ENCODE measurements at regions not wholly inside any gene's neighbourhood (a gene's known extent, or its start where the extent isn't known, plus 50 kb on each side); places are given as distances from the start of the nearest gene placed in this dataset.

GRCh38 chr9:90249094-90249493 lies 393.5 kb downstream of the DIRAS2 start:
- TF ChIP-seq ZFP69B (tag by site-specific recombination; IDR thresholded peaks at IDR 0.05) (no peak), ZNF404 (tag by site-specific recombination; IDR thresholded peaks at IDR 0.05) (no peak), ZNF280D (tag by site-specific recombination; IDR thresholded peaks at IDR 0.05) (no peak), ZNF747 (tag by site-specific recombination; IDR thresholded peaks at IDR 0.05) (no peak), ZNF341 (tag by site-specific recombination; IDR thresholded peaks at IDR 0.05; ENCODE audit: low read depth) (no peak)
- no peaks in the 10 kb centered on the region for H3K4me1 ChIP-seq (ENCODE audit: control insufficient read depth, insufficient read depth, low read length)

GRCh38 chr9:90251316-90251715 lies 391.3 kb downstream of the DIRAS2 start:
- H3K27ac ChIP-seq (ENCODE audit: extremely low read depth, low read depth, low read length): no peak overlapping the region
- TF ChIP-seq HOXA7 (CRISPR knock-in tag; IDR thresholded peaks at IDR 0.05; ENCODE audit: borderline replicate concordance) (no peak), ZIC2 (tag by site-specific recombination; IDR thresholded peaks at IDR 0.05) (no peak), ZNF707 (tag by site-specific recombination; IDR thresholded peaks at IDR 0.05) (no peak)
- H3K36me3 ChIP-seq (ENCODE audit: control insufficient read depth in 2 of 2, insufficient read depth in 1 of 2, low read length in 2 of 2): no peaks in the 10 kb centered on the region
- POLR2A ChIA-PET: no interaction called here
- no peak overlapping the region for H3K4me3 ChIP-seq (ENCODE audit: low read depth, low read length)
- H3K4me1 ChIP-seq (ENCODE audit: control insufficient read depth, insufficient read depth, low read length): no peaks in the 10 kb centered on the region
- CTCF ChIA-PET: no interaction called here
- no peaks in the 10 kb centered on the region for H3K9me3 ChIP-seq (ENCODE audit: control insufficient read depth, insufficient read depth, low read depth, low read length)

More at GRCh38 chr9:90249094-90249493, 393.5 kb downstream of the DIRAS2 start:
- no peaks in the 10 kb centered on the region for H3K36me3 ChIP-seq (ENCODE audit: control insufficient read depth in 2 of 2, insufficient read depth in 1 of 2, low read length in 2 of 2)
- no peak overlapping the region for H3K4me3 ChIP-seq (ENCODE audit: low read depth, low read length)
- H3K27ac ChIP-seq (ENCODE audit: extremely low read depth, low read depth, low read length): no peak overlapping the region
- CTCF ChIA-PET: interaction anchor here (0.6 kb wide), 1 partner anchor 172 kb away, joined by 3 read pairs; no protein-coding TSS in a partner anchor
- H3K9me3 ChIP-seq (ENCODE audit: control insufficient read depth, insufficient read depth, low read depth, low read length): no peaks in the 10 kb centered on the region
- POLR2A ChIA-PET: interaction anchor here (0.7 kb wide), 1 partner anchor 23 kb away, joined by 3 read pairs; no protein-coding TSS in a partner anchor

GRCh38 chr9:90256345-90256744 lies 386.3 kb downstream of the DIRAS2 start:
- POLR2A ChIA-PET: no interaction called here
- H3K36me3 ChIP-seq (ENCODE audit: control insufficient read depth in 2 of 2, insufficient read depth in 1 of 2, low read length in 2 of 2): no peaks in the 10 kb centered on the region
- no peak overlapping the region for H3K4me3 ChIP-seq (ENCODE audit: low read depth, low read length)
- no peaks in the 10 kb centered on the region for H3K9me3 ChIP-seq (ENCODE audit: control insufficient read depth, insufficient read depth, low read depth, low read length)
- CTCF ChIA-PET: interaction anchor here (0.6 to 1.5 kb wide), 4 partner anchors 9 to 236 kb away, joined by 3 to 4 read pairs (median 3); no protein-coding TSS in a partner anchor
- no peak overlapping the region for H3K27ac ChIP-seq (ENCODE audit: extremely low read depth, low read depth, low read length)
- H3K4me1 ChIP-seq (ENCODE audit: control insufficient read depth, insufficient read depth, low read length): no peaks in the 10 kb centered on the region
- TF ChIP-seq ZNF704 (tag by site-specific recombination; IDR thresholded peaks at IDR 0.05) (no peak), ZSCAN4 (tag by site-specific recombination; IDR thresholded peaks at IDR 0.05) (no peak), YY2 (tag by site-specific recombination; IDR thresholded peaks at IDR 0.05) (no peak), RBAK (tag by site-specific recombination; IDR thresholded peaks at IDR 0.05) (no peak), ZNF292 (tag by site-specific recombination; IDR thresholded peaks at IDR 0.05; ENCODE audit: borderline replicate concordance, low read depth) (no peak), ZBTB8A (tag by site-specific recombination; IDR thresholded peaks at IDR 0.05) (no peak), AEBP2 (tag by site-specific recombination; IDR thresholded peaks at IDR 0.05; ENCODE audit: borderline replicate concordance) (no peak), ZNF239 (tag by site-specific recombination; IDR thresholded peaks at IDR 0.05) (no peak), TCF7L2 (IDR thresholded peaks at IDR 0.05; ENCODE audit: borderline replicate concordance, low read depth, low read length) (no peak), ZFHX2 (tag by site-specific recombination; conservative IDR thresholded peaks at IDR 0.05) (no peak), SALL2 (tag by site-specific recombination; IDR thresholded peaks at IDR 0.05; ENCODE audit: borderline replicate concordance) (no peak), ZBTB10 (tag by site-specific recombination; IDR thresholded peaks at IDR 0.05) (no peak), ZNF266 (tag by site-specific recombination; IDR thresholded peaks at IDR 0.05; ENCODE audit: low read depth) (no peak), ZNF2 (tag by site-specific recombination; IDR thresholded peaks at IDR 0.05) (no peak), ZNF121 (tag by site-specific recombination; IDR thresholded peaks at IDR 0.05) (no peak)
